ENCODE measurements at regions not wholly inside any gene's neighbourhood (a gene's known extent, or its start where the extent isn't known, plus 50 kb on each side); places are given as distances from the start of the nearest gene placed in this dataset.

- no peaks in the 10 kb centered on the region for H3K4me1 Mint-ChIP-seq
- H3K27ac Mint-ChIP-seq, result no peak overlapping the region
- no peak for ATAC-seq (ENCODE audit: low read depth)
- H3K9me3 Mint-ChIP-seq, result peaks cover 5% of the 10 kb centered on the region
- no peaks in the 10 kb centered on the region for H3K36me3 Mint-ChIP-seq (ENCODE audit: low read depth)
- no peak for DNase-seq
- ChIA-PET CTCF (no interaction called here), POLR2A (no interaction called here)
- no peaks in the 10 kb centered on the region for H3K27me3 Mint-ChIP-seq
- H3K4me3 Mint-ChIP-seq, result no peak overlapping the region
- intact Hi-C loops (cut with micrococcal nuclease), result no loop called here
- TF ChIP-seq CTCF (IDR thresholded peaks at IDR 0.05), result no peak
Measured at GRCh38 chr3:144912968-144913367, 941.3 kb downstream of the DIPK2A start.

- CTCF ChIA-PET, result no interaction called here
- intact Hi-C loops (cut with micrococcal nuclease), result no loop called here
- no peaks in the 10 kb centered on the region for H3K36me3 Mint-ChIP-seq (ENCODE audit: low read depth)
Measured at GRCh38 chr3:144915202-144915601, 943.6 kb downstream of the DIPK2A start.

GRCh38 chr3:144921710-144922109 lies 950.1 kb downstream of the DIPK2A start:
- CTCF ChIA-PET, result no interaction called here
- H3K27me3 Mint-ChIP-seq, result no peaks in the 10 kb centered on the region
- ATAC-seq (ENCODE audit: low read depth) (no peak), DNase-seq (no peak)
- no peak for TF ChIP-seq CTCF (IDR thresholded peaks at IDR 0.05)
- intact Hi-C loops (cut with micrococcal nuclease), result no loop called here
- no peaks in the 10 kb centered on the region for H3K36me3 Mint-ChIP-seq (ENCODE audit: low read depth)
- no peaks in the 10 kb centered on the region for H3K4me1 Mint-ChIP-seq
- no peak overlapping the region for H3K4me3 Mint-ChIP-seq
- H3K27ac Mint-ChIP-seq, result no peak overlapping the region
- POLR2A ChIA-PET, result no interaction called here
- no peaks in the 10 kb centered on the region for H3K9me3 Mint-ChIP-seq

More at GRCh38 chr3:144915202-144915601, 943.6 kb downstream of the DIPK2A start:
- POLR2A ChIA-PET, result no interaction called here
- Mint-ChIP-seq H3K9me3 (peaks cover 2% of the 10 kb centered on the region), H3K4me1 (no peaks in the 10 kb centered on the region), H3K27me3 (no peaks in the 10 kb centered on the region), H3K4me3 (no peak overlapping the region), H3K27ac (no peak overlapping the region)
- no peak for ATAC-seq (ENCODE audit: low read depth)
- no peak for DNase-seq
- no peak for TF ChIP-seq CTCF (IDR thresholded peaks at IDR 0.05)

GRCh38 chr3:144923046-144923775 lies 951.6 kb downstream of the DIPK2A start:
- Mint-ChIP-seq H3K9me3 (no peaks in the 10 kb centered on the region), H3K27me3 (no peaks in the 10 kb centered on the region), H3K36me3 (ENCODE audit: low read depth) (no peaks in the 10 kb centered on the region), H3K4me1 (no peaks in the 10 kb centered on the region), H3K4me3 (no peak overlapping the region), H3K27ac (no peak overlapping the region)
- no peak for DNase-seq
- intact Hi-C loops (cut with micrococcal nuclease), result no loop called here
- no peak for ATAC-seq (ENCODE audit: low read depth)
- ChIA-PET POLR2A (no interaction called here), CTCF (no interaction called here)
- no peak for TF ChIP-seq CTCF (IDR thresholded peaks at IDR 0.05)

- no peak overlapping the region for H3K27ac Mint-ChIP-seq
- no peaks in the 10 kb centered on the region for H3K4me1 Mint-ChIP-seq
- TF ChIP-seq CTCF (IDR thresholded peaks at IDR 0.05), result no peak
- H3K27me3 Mint-ChIP-seq, result no peaks in the 10 kb centered on the region
- DNase-seq (no peak), ATAC-seq (ENCODE audit: low read depth) (no peak)
- ChIA-PET CTCF (no interaction called here), POLR2A (no interaction called here)
- H3K9me3 Mint-ChIP-seq, result peaks cover 3% of the 10 kb centered on the region
- intact Hi-C loops (cut with micrococcal nuclease), result no loop called here
- H3K4me3 Mint-ChIP-seq, result no peak overlapping the region
- no peaks in the 10 kb centered on the region for H3K36me3 Mint-ChIP-seq (ENCODE audit: low read depth)
Measured at GRCh38 chr3:144930431-144930830, 958.8 kb downstream of the DIPK2A start.

Data from activated B cell treated with CpG ODN at 0.5 μM for 24 hours (primary cell).